ENCODE measurements at regions not wholly inside any gene's neighbourhood (a gene's known extent, or its start where the extent isn't known, plus 50 kb on each side); places are given as distances from the start of the nearest gene placed in this dataset.

DNA sequence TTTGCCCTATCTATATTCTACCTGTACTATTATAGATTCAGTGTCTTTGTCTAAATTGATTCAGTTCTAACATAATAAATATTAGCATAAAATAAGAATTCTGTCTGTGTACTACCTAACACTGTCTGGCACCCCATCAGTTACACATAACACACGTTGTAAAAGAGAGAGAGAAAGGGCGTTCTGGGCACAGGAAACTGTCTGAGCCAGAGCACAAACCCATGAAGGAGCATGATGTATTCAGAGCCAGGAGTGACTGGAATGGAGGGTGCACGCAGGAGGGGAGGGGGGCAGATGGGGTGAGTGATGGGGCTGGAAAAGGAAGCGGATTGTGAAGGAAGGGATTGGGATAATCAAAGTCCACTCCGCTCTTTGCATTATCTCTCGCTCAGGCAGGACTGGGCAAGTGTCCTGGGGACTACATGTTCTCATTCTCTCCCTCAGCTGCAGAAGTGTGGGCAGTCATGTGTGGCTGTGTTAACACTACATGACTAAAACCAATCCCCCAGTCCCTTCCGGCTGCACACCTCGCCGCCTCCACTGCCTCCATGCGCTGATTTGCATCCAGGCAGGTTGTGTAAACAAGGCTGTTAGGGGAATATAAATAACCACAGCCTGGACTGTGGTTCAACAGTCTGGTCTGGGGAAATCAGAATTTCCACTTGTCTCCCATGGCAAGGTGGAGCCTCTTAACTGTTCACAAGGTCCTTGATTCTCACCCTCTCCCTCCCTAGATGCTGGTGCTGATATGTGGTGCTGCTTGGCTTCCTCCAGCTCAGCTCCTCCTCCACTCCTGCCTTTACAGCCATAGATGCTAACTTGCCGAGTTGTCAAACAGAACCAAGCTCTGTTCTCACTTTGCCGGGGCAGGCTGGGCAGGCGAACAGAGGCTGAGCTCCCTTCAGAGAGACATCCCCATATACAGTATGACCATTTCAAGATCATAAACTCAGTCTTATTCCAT is 367.5 kb upstream of the BRINP1 start:
- H3K4me1 Mint-ChIP-seq = peaks cover 8 to 16% of the 10 kb centered on the region in 2 experiments
- H4K91ac ChIP-seq (ENCODE audit: insufficient read length, low read depth, low read length) = no peak overlapping the region
- H4K20me1 ChIP-seq (ENCODE audit: control insufficient read depth, insufficient read depth, insufficient read length) = no peaks in the 10 kb centered on the region
- no peak overlapping the region for H3K27ac ChIP-seq (ENCODE audit: insufficient read length, low read depth, low read length)
- H3K27ac Mint-ChIP-seq = no peak overlapping the region; a peak in 1 of 7 replicates
- no peaks in the 10 kb centered on the region for H3K79me2 ChIP-seq (ENCODE audit: insufficient read depth, low read length)
- no peak overlapping the region for H2AFZ ChIP-seq (ENCODE audit: low read length)
- H3K79me1 ChIP-seq (ENCODE audit: insufficient read depth, low read depth, low read length, poor library complexity, severe bottlenecking) = no peaks in the 10 kb centered on the region
- H2BK120ac ChIP-seq (ENCODE audit: low read depth, low read length, poor library complexity, severe bottlenecking) = no peak overlapping the region
- H4K5ac ChIP-seq (ENCODE audit: insufficient read length, low read depth, low read length) = no peak overlapping the region
- H3K4ac ChIP-seq (ENCODE audit: low read depth, low read length) = no peak overlapping the region
- TF ChIP-seq CTCF (conservative IDR thresholded peaks at IDR 0.05) = no peak
- no peak overlapping the region for H2BK20ac ChIP-seq (ENCODE audit: low read depth, low read length, poor library complexity, severe bottlenecking)
- H2BK5ac ChIP-seq (ENCODE audit: insufficient read length, low read length) = no peak overlapping the region
- peaks cover 14 to 15% of the 10 kb centered on the region in 2 experiments for H3K9me3 Mint-ChIP-seq
- no peak overlapping the region for H2BK12ac ChIP-seq (ENCODE audit: insufficient read length, low read depth, low read length)
- H3K9ac ChIP-seq (ENCODE audit: extremely low read depth, insufficient read length, low read length) = no peak overlapping the region
- no peak for DNase-seq
- H3K23ac ChIP-seq (ENCODE audit: insufficient read length, low read depth, low read length) = no peak overlapping the region
- WGBS (ENCODE audit: extremely low coverage, insufficient read length, low lambda C conversion rate) = no CpG with 5 or more reads among the region's 13 CpGs
- H3K27me3 Mint-ChIP-seq (ENCODE audit: low read depth) = no peaks in the 10 kb centered on the region; the same call in 1 of the 2 replicates
- no peak overlapping the region for H3T11ph ChIP-seq (ENCODE audit: low read length)
- no peak overlapping the region for H3K14ac ChIP-seq (ENCODE audit: insufficient read depth, low read length)
- no peaks in the 10 kb centered on the region for H3K4me1 ChIP-seq (ENCODE audit: insufficient read depth, low read length)
- no peak overlapping the region for H3K18ac ChIP-seq (ENCODE audit: insufficient read length, low read depth, low read length)
- H4K8ac ChIP-seq (replicated peaks; ENCODE audit: insufficient read length, low read depth, low read length) = no peak overlapping the region
- H3K4me2 ChIP-seq (ENCODE audit: insufficient read depth, insufficient read length, low read length) = no peak overlapping the region
- H3K36me3 Mint-ChIP-seq (ENCODE audit: insufficient read depth in 1 of 3, low read depth in 3 of 3) = peaks cover 0 to 9% (median 3%) of the 10 kb centered on the region in 3 experiments; a peak in 3 of 7 replicates
- no peak overlapping the region for H3K4me3 Mint-ChIP-seq
- no peaks in the 10 kb centered on the region for H3K23me2 ChIP-seq (ENCODE audit: insufficient read length, low read depth, low read length, poor library complexity, severe bottlenecking)
- no peak overlapping the region for H2AK5ac ChIP-seq (ENCODE audit: insufficient read length, low read length)
- H3K56ac ChIP-seq (ENCODE audit: insufficient read length, low read depth, low read length) = no peak overlapping the region
- H3K9me3 ChIP-seq (ENCODE audit: control insufficient read depth, low read depth, low read length) = no peaks in the 10 kb centered on the region
- H2BK15ac ChIP-seq (ENCODE audit: low read depth, low read length) = no peak overlapping the region
- H3K27me3 ChIP-seq (ENCODE audit: insufficient read depth, low read length) = no peaks in the 10 kb centered on the region

Data from H9 (cell line).